Iris pigment epithelial cell (primary cell): ENCODE measurements at regions not wholly inside any gene's neighbourhood (a gene's known extent, or its start where the extent isn't known, plus 50 kb on each side); places are given as distances from the start of the nearest gene placed in this dataset.

Experiments
- DNase-seq: peaks from one replicate; pipeline ENCODE4 v3.0.0-alpha.2; 2011; ENCODE audit warnings: low read depth

DNA sequence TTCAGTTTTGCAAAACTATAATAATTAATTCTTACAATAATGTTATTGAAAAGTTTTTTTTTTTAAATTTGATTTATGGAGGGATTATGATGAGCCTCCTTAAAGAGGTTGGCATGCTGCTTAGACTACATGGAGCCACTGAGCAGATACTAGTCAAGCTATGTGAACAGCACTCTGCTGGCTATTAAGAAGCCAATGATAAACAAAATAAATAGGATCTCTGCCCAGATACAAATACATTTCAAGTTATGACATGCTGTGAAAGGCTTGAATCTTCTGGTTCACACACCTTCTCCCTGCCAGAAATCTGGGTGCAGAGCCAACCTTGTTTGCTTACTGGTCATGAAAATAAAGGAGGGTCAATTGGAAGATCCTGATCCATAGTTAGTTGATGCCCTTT is 107.4 kb upstream of the NAV3 start:
- DNase-seq, result no peak

DNA sequence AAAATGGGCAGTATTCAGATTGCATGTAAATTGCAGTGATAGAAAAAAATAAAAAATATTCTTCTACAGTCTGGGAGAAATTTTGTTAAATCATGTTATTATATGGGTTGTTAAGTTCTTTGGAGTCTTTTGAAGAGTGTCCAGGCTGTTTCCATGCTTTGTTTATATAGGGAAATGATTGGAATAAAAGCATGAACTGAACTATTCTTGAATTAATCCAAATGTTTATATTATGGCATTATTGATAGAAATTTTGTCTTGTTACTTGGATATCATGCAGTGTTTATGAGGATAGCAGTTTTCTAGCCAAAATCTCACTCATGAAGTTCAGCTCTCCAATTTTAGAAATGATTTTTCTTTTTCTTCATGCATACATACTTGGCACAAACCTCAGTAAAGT is 108.2 kb upstream of the NAV3 start:
- DNase-seq, result no peak

DNA sequence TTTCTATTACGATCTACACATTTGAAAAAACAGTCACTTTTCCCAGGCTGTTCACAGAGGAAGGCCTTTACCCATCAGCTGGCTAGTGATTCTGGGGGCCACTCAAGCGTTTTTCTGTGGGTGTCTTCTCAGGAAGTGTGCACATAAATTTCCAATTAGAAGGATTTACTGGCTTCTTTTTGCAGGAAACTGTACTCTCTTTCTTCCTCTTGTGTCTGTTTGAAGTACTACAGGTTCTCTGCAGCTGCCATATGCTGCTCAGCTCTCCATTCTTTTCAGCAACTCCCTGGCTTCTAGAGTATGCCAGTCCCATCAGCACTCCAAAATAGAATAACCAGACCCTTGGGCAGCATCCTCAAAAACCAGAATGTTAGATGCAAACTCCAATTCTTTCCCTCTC is 110.4 kb upstream of the NAV3 start:
- DNase-seq, result peak; percentile 25

DNA sequence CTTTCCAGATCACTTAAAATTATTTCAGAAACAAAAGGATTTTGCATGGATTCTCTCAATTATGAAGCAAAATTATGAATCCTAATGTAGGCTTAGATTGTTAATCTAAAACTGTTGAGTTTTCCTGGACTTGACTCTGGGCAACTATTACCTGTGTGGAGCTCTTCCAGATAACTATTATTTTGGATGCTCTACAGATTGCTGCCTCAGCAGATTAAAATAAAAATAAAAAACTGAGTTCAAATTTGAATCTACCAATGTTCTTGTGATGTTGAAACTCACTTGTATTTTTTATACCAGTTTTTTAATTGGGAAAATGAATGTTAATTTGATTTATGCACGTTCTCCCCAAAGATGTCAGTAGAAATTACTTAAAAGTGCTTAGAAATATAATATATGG is 120.5 kb upstream of the NAV3 start:
- no peak for DNase-seq

DNA sequence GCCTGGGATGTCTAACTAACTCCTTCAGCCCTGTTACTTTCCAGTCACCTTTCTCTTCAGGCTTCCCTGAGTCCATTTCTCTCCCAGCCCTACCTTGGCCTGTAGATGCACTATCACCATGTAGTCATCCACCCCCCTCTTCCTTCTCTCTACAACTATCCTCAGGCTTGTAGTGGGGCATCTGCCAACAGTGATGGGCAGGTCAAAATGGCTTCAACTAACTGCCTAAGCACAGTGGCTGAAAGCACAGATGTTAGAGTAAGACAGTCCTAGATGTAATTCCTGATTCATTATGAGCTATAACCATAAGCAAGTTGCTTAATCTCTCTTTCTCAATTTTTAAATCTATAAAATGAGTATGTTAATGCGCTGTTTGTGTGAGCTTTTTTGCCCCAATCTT is 133.6 kb upstream of the NAV3 start:
- no peak for DNase-seq

DNA sequence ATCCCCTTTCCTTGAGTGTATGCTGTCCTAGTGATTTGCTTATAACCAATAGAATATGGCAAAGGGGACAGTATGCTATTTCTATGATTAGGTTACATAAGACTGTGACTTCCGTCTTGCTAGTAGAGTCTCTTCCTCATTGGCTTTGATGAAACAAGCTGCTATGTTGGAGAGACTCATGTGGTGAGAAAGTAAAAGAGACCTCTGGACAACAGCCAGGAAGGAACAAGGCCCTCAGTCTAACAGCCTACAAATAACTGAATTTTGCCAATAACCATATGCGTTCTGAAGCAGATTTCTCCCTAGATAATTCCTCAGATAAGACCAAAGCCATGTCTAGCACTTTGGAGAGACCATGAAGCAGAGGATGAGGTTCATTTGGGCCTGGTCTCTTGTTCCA is 134.5 kb upstream of the NAV3 start:
- DNase-seq, result no peak

DNA sequence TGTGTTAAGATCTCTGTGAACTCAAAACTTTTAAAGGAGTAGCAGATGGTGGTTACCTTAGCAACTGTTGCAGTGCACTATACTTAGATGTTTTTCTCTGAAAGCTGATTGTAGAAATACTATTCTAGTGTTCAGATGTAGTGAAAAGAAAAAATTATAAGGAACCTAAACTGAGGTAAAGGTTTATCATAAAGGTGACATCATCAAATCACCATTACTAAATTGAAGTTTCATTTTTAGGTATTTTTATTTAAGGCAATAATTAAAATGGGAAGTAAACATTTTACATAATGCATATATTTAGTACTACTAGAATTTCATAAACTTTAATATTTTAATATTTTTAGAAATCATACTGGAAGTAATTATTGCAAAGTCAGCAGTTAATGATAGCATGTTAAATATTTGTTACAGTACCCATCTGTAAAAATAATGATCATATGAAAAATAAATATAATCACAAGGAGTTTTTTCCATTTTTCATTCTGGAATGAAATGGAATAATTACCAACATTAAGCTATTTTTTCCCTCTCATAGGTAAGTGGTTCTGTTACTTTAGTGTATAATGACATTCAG is 141.1 kb upstream of the NAV3 start:
- no peak for DNase-seq

DNA sequence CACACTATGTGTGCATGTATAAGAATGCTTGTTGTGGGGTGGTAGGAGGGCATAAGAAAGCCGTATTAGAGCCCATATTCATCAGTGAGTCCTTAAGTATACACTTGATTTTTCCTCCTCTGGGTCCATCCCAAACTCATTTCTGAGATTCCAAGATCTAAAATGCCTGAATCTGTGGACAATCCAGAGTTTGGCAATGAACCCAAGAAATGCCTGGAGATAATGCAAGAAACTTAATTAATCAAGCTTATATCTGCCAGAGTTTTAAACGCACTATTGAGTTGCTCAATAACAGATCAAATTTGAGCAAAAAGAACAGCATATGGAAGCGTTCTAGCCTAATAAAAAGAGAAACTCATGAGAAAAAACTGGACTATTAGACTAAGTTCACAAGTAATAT is 143.4 kb upstream of the NAV3 start:
- no peak for DNase-seq

DNA sequence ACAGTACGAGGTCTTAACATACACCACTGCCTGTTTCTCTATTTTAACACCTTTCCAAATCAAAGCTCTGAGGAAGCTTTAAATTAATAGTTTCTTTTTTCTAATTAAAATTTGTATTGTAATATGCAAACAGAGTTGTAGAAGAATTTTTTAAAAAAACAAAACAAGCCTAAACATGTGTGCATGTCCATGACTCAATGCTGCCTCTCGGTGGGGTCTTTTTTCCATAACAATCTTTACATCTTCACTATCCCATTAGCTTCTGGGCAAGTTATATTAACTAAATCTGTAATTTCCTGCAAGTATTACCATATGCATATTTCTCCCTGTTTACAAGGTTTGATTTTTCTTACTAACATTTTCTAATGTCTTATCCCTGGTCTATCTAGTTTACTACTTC is 143.9 kb upstream of the NAV3 start:
- peak; percentile 21 for DNase-seq

DNA sequence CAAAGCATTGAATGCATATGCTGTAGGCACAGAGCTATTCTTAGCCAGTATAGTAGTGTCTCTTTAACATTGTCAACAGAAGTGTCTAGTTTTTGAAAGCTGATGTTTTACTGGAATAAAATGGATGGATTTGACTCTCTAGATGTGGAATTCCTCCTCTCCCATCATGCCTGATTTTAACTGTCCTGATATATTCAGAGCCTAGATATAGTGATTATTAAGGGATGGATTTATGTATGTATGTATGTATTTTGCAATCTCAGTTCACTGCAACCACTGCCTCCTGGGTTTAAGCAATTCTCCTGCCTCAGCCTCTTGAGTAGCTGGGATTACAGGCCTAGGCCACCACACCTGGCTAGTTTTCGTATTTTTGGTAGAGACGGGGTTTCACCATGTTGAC is 144.8 kb upstream of the NAV3 start:
- no peak for DNase-seq

DNA sequence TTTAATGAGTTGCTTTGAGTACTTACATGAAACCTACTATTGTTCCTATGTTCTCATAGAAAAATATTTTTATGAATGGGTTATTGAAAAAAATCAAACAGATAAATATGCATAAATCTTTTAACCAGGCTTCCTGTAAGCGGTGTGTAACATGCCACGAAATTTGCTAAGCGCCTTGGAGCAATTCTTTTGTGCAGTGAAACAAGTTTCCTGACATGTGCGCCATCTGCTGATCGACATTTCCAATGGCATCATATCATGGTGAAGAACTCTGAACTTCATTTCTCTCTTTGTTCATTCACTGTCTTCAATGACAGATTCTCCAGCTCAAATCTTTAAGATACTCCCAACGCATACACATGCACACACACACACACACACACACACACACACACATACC is 145.6 kb upstream of the NAV3 start:
- DNase-seq, result peak; percentile 81

DNA sequence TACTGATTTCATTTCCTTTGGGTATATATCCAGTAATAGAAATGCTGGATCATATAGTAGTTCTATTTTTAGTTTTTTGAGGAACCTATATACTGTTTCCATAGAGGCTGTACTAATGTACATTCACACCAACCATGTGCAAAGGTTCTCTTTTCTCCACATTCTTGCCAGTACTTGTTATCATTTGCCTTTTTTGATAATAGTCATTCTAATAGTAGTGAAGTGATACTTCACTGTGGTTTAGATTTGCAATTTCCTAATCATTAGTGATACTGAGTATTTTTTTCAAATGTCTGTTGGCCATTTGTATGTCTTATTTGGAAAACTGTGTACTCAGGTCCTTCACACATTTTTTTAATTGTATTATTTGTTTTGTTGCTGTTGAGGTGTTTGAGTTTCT is 148.2 kb upstream of the NAV3 start:
- no peak for DNase-seq

DNA sequence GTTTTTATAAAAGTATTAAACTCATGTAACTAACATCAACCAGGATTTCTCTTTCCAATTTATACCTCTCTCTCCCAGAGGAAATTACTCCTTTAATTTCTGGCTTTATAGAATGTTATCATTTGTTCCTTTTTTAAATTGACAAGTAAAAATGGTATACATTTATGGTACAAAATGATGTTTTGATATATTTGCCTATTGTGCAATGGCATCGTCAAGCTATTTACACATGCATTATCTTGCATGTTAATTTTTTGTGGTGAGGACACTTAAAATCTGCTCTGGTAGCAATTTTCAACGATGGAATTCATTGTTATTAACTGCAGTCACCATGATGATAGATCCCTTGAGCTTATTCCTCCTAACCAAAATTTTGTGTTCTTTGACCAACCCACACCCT is 149.0 kb upstream of the NAV3 start:
- no peak for DNase-seq

DNA sequence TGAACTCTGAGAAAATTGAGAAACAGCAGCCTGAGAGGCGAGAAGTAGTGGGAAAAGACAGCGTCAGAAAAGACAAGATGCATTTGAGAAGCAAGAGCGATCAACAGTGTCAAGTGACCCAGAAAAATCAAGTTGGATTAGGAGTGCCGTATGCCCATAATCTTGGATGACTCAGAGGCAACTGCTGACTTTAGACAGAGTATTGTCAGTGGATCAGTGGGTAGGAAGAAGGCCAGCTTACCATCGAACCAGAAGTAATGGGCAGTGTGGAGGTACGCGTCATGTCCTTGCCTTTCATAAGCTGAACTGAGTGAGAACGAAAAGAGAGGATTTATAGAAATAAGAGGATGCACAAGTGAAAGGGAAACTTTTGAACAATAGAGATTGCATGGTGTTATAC is 151.0 kb upstream of the NAV3 start:
- peak; percentile 51 for DNase-seq

DNA sequence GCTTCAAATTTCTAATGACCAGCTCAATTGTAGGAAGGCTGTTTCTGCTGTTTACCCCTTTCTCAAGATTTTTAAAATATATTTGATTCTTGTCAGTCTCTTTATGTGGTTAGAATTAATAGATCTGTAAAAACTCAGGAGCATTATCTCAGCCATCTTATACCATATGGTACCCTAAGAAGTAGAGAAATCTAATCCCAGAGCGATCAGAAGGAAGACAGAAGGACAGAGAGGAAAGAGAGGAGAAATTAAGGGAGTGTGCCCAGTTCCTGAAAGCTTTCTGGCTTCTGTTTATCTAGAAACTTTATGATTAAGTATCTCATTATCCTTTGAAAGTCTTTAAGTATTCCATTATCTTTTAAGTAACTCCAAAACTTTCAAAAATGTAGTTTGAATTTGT is 152.1 kb upstream of the NAV3 start:
- no peak for DNase-seq

DNA sequence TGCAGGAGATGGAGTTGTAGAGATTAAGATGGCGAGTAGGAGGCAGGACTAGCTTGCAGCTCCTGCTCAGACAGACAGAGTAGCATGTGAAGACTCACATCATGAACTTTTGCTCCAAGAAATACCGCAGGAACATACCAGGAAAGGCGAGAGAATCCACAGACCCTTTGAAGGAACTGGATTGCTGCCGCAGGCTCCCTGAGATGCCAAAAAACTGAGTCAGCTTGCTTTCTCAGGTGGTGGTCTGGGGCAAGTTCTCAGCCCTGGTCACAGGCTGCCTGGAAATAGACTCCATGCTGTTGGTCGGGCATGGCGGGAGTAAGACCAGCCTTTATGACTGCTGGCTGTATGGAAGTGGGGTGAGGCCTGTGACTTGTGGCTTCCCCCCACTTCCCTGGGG is 163.6 kb upstream of the NAV3 start:
- peak; percentile 66 for DNase-seq

DNA sequence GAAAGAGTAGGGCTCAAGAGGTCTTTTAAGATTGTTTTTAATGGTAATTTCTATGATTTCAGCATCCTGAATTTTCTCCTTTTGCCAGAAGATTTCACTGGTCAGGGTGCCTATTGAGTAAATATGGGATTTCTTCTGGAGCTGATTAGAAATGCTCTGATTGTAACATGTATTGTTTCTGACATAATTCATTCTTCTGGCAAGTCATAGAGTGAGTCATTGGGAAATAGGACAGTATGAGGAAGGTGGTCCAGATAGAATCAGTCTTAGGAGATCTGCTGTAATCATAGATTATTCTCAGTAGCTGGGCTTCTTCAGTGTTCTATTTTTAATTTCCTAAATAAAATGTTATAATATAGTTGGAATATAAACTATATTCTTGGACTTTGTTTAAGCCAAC is 182.0 kb upstream of the NAV3 start:
- peak; percentile 4 for DNase-seq

DNA sequence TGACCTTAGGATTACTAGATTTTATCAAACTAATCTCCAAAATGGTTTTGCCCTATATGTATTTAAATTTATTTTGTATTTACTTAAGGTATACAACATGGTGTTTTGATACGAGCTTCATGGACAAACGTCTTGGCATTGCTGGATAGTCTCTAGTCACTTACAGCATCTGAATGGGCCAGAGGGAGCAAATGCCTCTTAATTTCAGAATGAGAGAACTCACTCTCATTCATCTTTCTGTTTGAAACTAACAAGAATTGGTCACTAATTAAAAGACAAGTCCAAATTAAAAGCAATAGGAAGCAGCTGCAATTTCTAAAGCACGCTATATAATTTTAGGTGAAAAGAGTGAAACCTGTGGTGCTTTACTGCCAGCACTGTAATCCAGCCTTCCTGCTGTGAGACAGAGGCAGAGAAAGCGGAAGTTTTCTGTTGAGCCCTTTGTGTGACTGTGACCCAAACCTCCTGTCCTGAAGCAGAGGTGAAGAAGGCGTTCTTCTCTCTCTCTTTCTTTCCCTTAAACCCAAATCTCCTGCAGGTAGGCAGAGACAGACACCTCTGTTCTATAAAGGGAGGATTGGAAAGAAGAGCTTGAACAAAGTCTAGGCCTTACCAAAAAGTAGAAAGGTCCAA is 184.6 kb upstream of the NAV3 start:
- no peak for DNase-seq

DNA sequence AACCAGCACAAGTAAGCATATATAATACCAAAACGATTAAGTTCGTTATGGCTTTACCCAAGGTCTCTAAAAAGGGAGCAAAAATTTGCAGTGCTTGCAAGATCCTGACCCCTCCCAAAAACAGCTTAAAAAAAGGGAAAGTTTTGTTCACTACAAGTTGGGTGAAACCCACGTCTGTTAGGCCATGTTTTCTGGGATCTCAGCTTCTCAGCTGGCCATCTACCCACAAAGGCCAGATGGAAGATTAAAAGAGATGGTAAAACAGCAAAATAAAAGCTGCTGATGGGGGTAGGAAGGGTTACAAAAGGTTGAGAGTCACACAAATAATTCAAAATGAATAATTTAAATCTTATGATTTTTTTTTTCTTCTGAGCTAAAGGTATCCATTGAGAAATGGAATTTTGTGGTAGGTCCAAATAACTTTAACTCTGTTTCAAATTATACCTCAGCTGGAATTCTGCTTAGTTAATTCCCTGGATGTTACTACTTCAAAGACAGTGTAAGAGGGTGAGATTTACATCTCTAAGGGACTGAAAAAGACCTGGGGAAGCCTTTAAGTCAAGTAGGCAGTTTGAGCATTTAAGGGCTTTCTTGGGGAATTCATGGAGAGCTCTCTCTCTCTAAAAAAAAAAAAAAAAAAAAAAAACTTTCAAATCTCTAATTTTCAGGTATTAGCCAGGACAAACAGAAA is 185.6 kb upstream of the NAV3 start:
- no peak for DNase-seq

DNA sequence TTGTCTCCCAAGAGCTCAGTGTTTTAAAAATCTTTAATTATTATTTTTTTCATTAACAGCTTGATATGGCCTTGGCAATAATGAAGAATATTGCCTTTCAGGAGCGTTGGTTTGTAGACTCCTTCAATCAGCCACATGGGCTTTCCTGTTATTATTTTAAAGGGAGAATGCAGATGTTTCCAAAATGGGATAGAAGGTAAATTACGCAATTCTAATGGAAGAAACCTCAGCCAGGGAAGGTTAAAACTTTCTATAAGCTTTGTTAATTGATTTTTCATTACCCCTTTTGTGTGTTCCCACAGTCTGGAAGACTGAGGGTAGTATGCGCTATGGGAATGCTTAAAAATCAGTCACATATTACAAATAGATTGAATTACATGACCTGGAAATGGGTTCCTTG is 188.4 kb upstream of the NAV3 start:
- DNase-seq, result no peak

DNA sequence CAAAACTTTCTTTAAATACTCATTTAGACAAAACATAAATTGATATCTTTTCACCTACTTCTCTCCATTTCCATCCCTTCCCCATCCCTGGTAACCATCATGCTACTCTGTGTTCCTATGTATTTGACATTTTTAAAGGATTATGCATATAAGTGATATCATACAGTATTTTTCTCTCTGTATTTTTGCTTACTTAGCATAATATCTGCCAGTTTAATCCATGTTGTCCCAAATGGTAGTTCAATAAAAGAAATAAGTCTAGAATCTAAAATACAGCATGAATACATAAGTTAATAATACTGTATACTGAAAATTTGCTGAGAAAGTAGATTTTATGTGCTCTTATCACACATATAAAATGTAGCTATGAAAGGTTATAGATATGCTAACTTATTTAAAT is 190.3 kb upstream of the NAV3 start:
- no peak for DNase-seq

DNA sequence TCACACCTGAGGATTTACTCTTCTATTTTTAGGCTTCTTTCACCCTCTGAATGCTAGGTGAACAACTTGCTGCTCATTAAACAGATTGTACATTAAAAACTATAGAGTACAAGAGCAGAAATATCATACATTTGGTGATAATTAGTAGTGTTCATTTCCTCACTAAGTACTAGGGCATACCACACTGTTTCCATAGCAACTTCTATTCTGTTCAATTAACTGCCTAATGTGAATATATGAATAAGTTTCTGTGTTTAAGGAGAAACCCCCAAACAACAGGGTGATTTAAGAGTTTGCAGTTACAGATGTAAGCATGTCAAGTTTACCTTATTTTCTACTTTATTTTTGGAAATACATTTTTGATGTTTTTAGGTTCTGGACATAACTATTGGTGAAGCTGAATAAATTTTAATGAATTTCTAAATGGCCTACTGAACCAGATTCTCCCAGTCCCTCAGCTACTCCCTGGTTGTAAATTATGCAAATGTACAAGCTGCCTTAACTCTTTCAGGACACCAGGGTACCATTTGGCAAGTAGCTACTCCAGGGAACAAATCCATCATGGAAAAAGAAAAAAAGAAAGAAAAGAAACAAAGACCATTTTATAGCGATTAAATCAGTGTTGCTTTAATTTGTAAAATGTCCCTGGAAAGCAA is 199.8 kb upstream of the NAV3 start:
- DNase-seq, result no peak

DNA sequence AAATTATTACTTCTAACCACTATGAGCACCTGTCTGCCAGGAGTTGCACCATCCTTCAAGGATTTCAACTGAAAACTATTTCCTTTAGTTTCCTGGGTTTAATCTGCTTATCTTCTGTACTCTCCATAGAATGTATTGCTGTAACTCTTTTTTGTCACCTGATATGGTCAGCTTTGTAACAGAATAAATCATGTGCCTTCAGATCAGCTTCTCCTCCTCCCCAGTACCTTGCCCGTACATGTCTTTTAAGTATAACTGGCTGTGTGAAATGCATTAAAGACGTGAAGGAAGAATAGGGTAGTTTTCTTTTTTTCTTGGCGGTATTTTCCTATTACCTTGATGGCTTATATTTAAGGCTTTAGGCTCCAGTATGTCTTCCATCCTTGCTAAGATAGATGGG is 200.3 kb upstream of the NAV3 start:
- no peak for DNase-seq
